ENCODE measurements at regions not wholly inside any gene's neighbourhood (a gene's known extent, or its start where the extent isn't known, plus 50 kb on each side); places are given as distances from the start of the nearest gene placed in this dataset.

DNA sequence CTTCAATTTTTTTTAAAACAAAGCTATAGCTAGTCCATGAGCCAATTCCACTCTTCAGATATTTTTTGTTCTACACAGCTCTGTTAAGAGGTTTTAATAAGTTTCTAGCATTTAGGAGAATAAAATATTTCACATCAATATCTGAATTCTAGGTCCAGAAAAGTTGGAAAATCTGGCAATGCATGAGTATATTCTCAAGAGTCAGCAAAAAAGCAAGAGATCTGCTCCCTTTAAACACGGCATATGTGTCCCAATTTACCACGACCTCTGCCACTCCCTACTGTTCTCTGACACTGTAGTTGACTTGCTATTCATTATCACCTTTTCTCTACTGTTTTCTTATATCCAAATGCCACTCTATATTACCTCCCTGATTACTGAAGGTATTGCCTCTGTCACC lies 145.1 kb upstream of the TGFBR2 start:
- TF ChIP-seq, protein P1, sequence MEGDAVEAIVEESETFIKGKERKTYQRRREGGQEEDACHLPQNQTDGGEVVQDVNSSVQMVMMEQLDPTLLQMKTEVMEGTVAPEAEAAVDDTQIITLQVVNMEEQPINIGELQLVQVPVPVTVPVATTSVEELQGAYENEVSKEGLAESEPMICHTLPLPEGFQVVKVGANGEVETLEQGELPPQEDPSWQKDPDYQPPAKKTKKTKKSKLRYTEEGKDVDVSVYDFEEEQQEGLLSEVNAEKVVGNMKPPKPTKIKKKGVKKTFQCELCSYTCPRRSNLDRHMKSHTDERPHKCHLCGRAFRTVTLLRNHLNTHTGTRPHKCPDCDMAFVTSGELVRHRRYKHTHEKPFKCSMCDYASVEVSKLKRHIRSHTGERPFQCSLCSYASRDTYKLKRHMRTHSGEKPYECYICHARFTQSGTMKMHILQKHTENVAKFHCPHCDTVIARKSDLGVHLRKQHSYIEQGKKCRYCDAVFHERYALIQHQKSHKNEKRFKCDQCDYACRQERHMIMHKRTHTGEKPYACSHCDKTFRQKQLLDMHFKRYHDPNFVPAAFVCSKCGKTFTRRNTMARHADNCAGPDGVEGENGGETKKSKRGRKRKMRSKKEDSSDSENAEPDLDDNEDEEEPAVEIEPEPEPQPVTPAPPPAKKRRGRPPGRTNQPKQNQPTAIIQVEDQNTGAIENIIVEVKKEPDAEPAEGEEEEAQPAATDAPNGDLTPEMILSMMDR (IDR thresholded peaks at IDR 0.05), result no peak
- TF ChIP-seq POLR2A (IDR thresholded peaks at IDR 0.05), result no peak
